Trophoblast cell (in vitro differentiated cells and primary cell): ENCODE measurements at regions not wholly inside any gene's neighbourhood (a gene's known extent, or its start where the extent isn't known, plus 50 kb on each side); places are given as distances from the start of the nearest gene placed in this dataset.

Experiments
- DNase-seq, 2 donors: peaks; one replicate each; pipeline ENCODE4 v3.0.0-alpha.2; 2016
- H2AFZ ChIP-seq: 2 replicates; pipeline ENCODE4 v1.6.1; 2013; ENCODE audit warnings: low read length, moderate library complexity, mild to moderate bottlenecking; ENCODE audit not compliant: insufficient read depth, poor library complexity
- H2AK5ac ChIP-seq: 2 replicates; pipeline ENCODE4 v1.6.1; 2013; ENCODE audit warnings: mild to moderate bottlenecking, low read length
- H2BK120ac ChIP-seq: 2 replicates; pipeline ENCODE4 v1.6.1; 2013; ENCODE audit warnings: low read length, mild to moderate bottlenecking, moderate library complexity; ENCODE audit not compliant: insufficient read depth, poor library complexity
- H2BK12ac ChIP-seq: 2 replicates; pipeline ENCODE4 v1.6.1; 2013; ENCODE audit warnings: mild to moderate bottlenecking, low read length, moderate library complexity
- H2BK5ac ChIP-seq: 2 replicates; pipeline ENCODE4 v1.6.1; 2013; ENCODE audit warnings: low read length, low read depth, moderate library complexity, mild to moderate bottlenecking; ENCODE audit not compliant: poor library complexity
- H3K14ac ChIP-seq: 2 replicates; pipeline ENCODE4 v1.6.1; 2013; ENCODE audit warnings: mild to moderate bottlenecking, low read length
- H3K18ac ChIP-seq: 2 replicates; pipeline ENCODE4 v1.6.1; 2013; ENCODE audit warnings: mild to moderate bottlenecking, low read length
- H3K23ac ChIP-seq: 2 replicates; pipeline ENCODE4 v1.6.1; 2013; ENCODE audit warnings: low read length
- H3K27ac ChIP-seq: 2 replicates; pipeline ENCODE4 v1.5.1; 2013; ENCODE audit warnings: low read depth, mild to moderate bottlenecking, inconsistent platforms, low read length, moderate library complexity
- H3K27me3 ChIP-seq: 2 replicates; pipeline ENCODE4 v1.6.1; 2013; ENCODE audit warnings: inconsistent platforms, mild to moderate bottlenecking, low read length, moderate library complexity; ENCODE audit not compliant: insufficient read depth
- H3K36me3 ChIP-seq, 2 experiments: 1 replicate in 1 of 2; 2 replicates in 1 of 2; pipeline ENCODE4 v1.6.1; 2013; ENCODE audit warnings: low read length in 2 of 2, mild to moderate bottlenecking in 2 of 2, moderate library complexity in 1 of 2; ENCODE audit not compliant: insufficient read depth in 2 of 2, control insufficient read depth in 1 of 2
- H3K4ac ChIP-seq: 2 replicates; pipeline ENCODE4 v1.6.1; 2013; ENCODE audit warnings: low read depth, mild to moderate bottlenecking, low read length, moderate library complexity
- H3K4me1 ChIP-seq, 2 experiments: 1 replicate in 1 of 2; 2 replicates in 1 of 2; pipeline ENCODE4 v1.6.1; 2013; ENCODE audit warnings: low read length in 2 of 2, mild to moderate bottlenecking in 2 of 2, moderate library complexity in 1 of 2; ENCODE audit not compliant: insufficient read depth in 2 of 2, control insufficient read depth in 1 of 2
- H3K4me2 ChIP-seq: 2 replicates; pipeline ENCODE4 v1.6.1; 2013; ENCODE audit warnings: inconsistent platforms, mild to moderate bottlenecking, low read length, moderate library complexity
- H3K4me3 ChIP-seq: 2 replicates; pipeline ENCODE4 v1.5.1; 2013; ENCODE audit warnings: mild to moderate bottlenecking, low read depth, low read length, inconsistent platforms
- H3K79me1 ChIP-seq: one replicate; pipeline ENCODE4 v1.6.1; 2013; ENCODE audit warnings: low read length
- H3K79me2 ChIP-seq: 2 replicates; pipeline ENCODE4 v1.6.1; 2013; ENCODE audit warnings: low read length, mild to moderate bottlenecking; ENCODE audit not compliant: control insufficient read depth, insufficient read depth, poor library complexity
- H3K9ac ChIP-seq: 2 replicates; pipeline ENCODE4 v1.6.1; 2013; ENCODE audit warnings: mild to moderate bottlenecking, low read length
- H3K9me3 ChIP-seq: 2 replicates; pipeline ENCODE4 v1.6.1; 2013; ENCODE audit warnings: low read depth, mild to moderate bottlenecking, control low read depth, inconsistent platforms, low read length; ENCODE audit not compliant: insufficient read depth
- H4K12ac ChIP-seq: 2 replicates; pipeline ENCODE4 v1.6.1; 2013; ENCODE audit warnings: low read depth, mild to moderate bottlenecking, low read length, moderate library complexity
- H4K8ac ChIP-seq: 2 replicates; pipeline ENCODE4 v1.6.1; 2013; ENCODE audit warnings: low read depth, mild to moderate bottlenecking, low read length, moderate library complexity
- H4K91ac ChIP-seq: one replicate; pipeline ENCODE4 v1.6.1; 2013; ENCODE audit warnings: low read depth, mild to moderate bottlenecking, low read length, moderate library complexity
- WGBS: extraction: QIAGEN DNeasy Blood & Tissue Kit; methylation state at CpG from one replicate; pipeline ENCODE4 v1.1.7; 2013; ENCODE audit warnings: missing lambda C conversion rate; ENCODE audit not compliant: insufficient read length, insufficient coverage; ENCODE audit errors: extremely low coverage; 5-methylcytosine and 5-hydroxymethylcytosine counted together

DNA sequence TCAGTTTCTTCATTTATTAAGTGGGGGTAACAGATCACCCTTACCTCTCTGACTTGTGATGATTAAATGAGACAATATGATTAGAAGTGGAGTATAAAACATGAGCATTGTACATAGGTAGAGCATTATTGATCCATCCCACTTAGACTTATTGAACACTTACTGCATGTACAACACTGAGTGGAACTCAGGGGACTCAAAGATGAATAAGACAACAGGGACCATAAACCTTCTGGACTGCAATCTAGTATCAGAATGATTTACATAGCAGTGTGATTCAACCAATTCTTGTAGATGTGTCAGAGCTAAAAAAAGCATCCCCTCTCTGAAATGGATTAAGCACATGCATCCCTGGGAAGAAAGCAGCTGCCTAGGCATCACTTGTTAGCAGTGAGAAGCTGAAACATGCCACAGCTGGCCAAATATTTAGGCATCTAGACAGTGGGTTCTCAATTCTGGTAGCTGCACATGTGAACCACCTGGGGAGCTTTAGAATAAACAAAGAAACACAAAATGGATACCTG is 111.5 kb downstream of the CYRIA start:
- H3K18ac ChIP-seq = no peak overlapping the region
- H2BK5ac ChIP-seq = no peak overlapping the region
- no peak overlapping the region for H3K23ac ChIP-seq
- H3K14ac ChIP-seq = no peak overlapping the region
- no peaks in the 10 kb centered on the region for H3K9me3 ChIP-seq
- no peaks in the 10 kb centered on the region for H3K79me1 ChIP-seq
- no peak overlapping the region for H3K9ac ChIP-seq
- H2BK120ac ChIP-seq = no peak overlapping the region
- H3K79me2 ChIP-seq = no peaks in the 10 kb centered on the region
- H3K4ac ChIP-seq = no peak overlapping the region
- no peak overlapping the region for H2AK5ac ChIP-seq
- H3K36me3 ChIP-seq = peaks cover 4 to 16% of the 10 kb centered on the region in 2 experiments
- H2BK12ac ChIP-seq = no peak overlapping the region
- no peaks in the 10 kb centered on the region for H3K4me1 ChIP-seq
- no peak overlapping the region for H3K4me2 ChIP-seq
- H4K91ac ChIP-seq = no peak overlapping the region
- no peak overlapping the region for H3K4me3 ChIP-seq
- no peak overlapping the region for H2AFZ ChIP-seq
- H3K27me3 ChIP-seq = no peaks in the 10 kb centered on the region
- no peak overlapping the region for H4K12ac ChIP-seq
- no peak overlapping the region for H4K8ac ChIP-seq
- no peak for DNase-seq
- H3K27ac ChIP-seq = no peak overlapping the region

DNA sequence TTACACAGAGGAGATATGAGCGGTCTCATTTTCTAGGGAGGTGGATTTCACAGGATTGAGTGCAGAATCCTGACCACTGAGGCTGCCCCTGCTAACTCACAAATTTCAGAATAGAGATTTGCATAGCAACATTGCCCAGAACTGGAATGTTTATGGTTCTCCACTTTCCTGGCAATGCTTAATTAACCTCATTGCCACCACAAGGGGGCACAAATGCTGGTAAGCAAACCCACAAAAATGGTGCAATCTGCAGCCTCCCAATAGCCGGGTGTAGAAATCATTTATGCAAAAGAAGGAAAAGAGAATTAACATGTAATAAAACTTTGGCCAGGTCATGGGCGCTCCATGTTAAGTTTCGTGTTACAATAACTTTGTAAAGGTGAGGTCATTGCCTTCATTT is 112.4 kb downstream of the CYRIA start:
- Histone ChIP-seq H4K12ac (no peak overlapping the region), H3K4me3 (no peak overlapping the region), H2AK5ac (no peak overlapping the region), H3K36me3 (peaks cover 4 to 8% of the 10 kb centered on the region in 2 experiments), H3K9ac (no peak overlapping the region), H4K8ac (no peak overlapping the region), H3K9me3 (no peaks in the 10 kb centered on the region), H2BK120ac (no peak overlapping the region), H3K4me1 (no peaks in the 10 kb centered on the region), H3K79me2 (no peaks in the 10 kb centered on the region), H3K4ac (no peak overlapping the region), H3K18ac (no peak overlapping the region), H3K27me3 (no peaks in the 10 kb centered on the region), H3K14ac (no peak overlapping the region), H4K91ac (no peak overlapping the region), H3K23ac (no peak overlapping the region), H3K4me2 (no peak overlapping the region), H2AFZ (no peak overlapping the region), H3K79me1 (no peaks in the 10 kb centered on the region), H2BK12ac (no peak overlapping the region), H3K27ac (no peak overlapping the region), H2BK5ac (no peak overlapping the region)
- peak; percentile 7 to 63 for DNase-seq
- WGBS = no CpG with 5 or more reads among the region's 4 CpGs

DNA sequence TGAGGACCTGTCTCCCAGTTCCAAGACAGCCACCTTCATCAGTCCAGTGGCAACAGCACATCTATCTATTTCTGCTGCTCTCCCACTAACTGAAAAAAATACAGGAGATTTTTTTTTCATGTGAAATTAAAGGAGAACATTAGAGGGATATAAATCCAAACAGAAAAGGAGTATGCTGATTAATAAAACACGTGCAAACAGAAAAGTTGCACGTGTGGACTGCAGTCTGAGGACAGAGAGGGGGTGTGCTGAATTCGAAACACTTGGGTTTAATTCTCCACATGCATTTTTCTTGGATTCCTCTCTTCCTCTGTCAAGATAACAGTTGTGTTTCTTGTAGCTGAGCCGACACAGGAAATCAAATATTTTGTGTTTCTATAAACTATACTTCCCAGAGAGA is 113.4 kb downstream of the CYRIA start:
- no peak overlapping the region for H3K18ac ChIP-seq
- H2BK5ac ChIP-seq = no peak overlapping the region
- H3K79me2 ChIP-seq = no peaks in the 10 kb centered on the region
- no peaks in the 10 kb centered on the region for H3K27me3 ChIP-seq
- H2BK12ac ChIP-seq = no peak overlapping the region
- H3K27ac ChIP-seq = no peak overlapping the region
- H4K8ac ChIP-seq = no peak overlapping the region
- no peaks in the 10 kb centered on the region for H3K4me1 ChIP-seq
- no peak overlapping the region for H3K23ac ChIP-seq
- H2BK120ac ChIP-seq = no peak overlapping the region
- H3K4me3 ChIP-seq = no peak overlapping the region
- H3K14ac ChIP-seq = no peak overlapping the region
- no CpG with 5 or more reads among the region's 4 CpGs for WGBS
- H4K91ac ChIP-seq = no peak overlapping the region
- H3K79me1 ChIP-seq = no peaks in the 10 kb centered on the region
- peaks cover 4 to 7% of the 10 kb centered on the region in 2 experiments for H3K36me3 ChIP-seq
- no peak overlapping the region for H4K12ac ChIP-seq
- H3K4ac ChIP-seq = no peak overlapping the region
- H2AFZ ChIP-seq = no peak overlapping the region
- no peak overlapping the region for H3K9ac ChIP-seq
- no peak overlapping the region for H2AK5ac ChIP-seq
- no peak overlapping the region for H3K4me2 ChIP-seq
- no peaks in the 10 kb centered on the region for H3K9me3 ChIP-seq
- DNase-seq = no peak

DNA sequence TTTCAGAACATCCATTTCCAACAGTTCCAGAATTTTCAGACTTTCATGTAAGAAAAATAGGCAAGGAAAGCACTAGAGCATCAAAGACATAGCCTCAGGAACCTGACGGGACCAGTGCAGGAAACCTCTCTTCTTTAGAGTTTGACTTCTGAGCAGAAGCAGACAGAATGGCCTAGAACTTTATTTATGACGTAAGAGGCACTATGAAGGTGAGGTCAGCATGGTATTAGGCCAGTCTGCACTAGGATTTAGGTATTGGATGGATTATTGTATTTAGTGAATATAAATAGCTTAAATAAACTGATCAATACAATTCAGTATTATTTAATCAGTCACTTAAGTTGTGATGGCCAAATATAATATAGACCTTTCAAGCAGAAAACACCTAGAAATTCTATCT is 117.6 kb downstream of the CYRIA start:
- H3K27ac ChIP-seq = no peak overlapping the region
- H3K9ac ChIP-seq = no peak overlapping the region
- H4K91ac ChIP-seq = no peak overlapping the region
- H3K79me2 ChIP-seq = no peaks in the 10 kb centered on the region
- no peak overlapping the region for H2BK12ac ChIP-seq
- no peaks in the 10 kb centered on the region for H3K4me1 ChIP-seq
- no peak overlapping the region for H2AFZ ChIP-seq
- no peaks in the 10 kb centered on the region for H3K79me1 ChIP-seq
- H3K27me3 ChIP-seq = no peaks in the 10 kb centered on the region
- no peak overlapping the region for H3K18ac ChIP-seq
- H3K9me3 ChIP-seq = no peaks in the 10 kb centered on the region
- no peak overlapping the region for H4K8ac ChIP-seq
- H2BK5ac ChIP-seq = no peak overlapping the region
- no peak overlapping the region for H2AK5ac ChIP-seq
- H3K36me3 ChIP-seq = peaks cover 0 to 1% of the 10 kb centered on the region in 2 experiments
- H3K4me3 ChIP-seq = no peak overlapping the region
- no peak for DNase-seq
- no peak overlapping the region for H4K12ac ChIP-seq
- WGBS = no CpG with 5 or more reads among the region's 2 CpGs
- no peak overlapping the region for H3K14ac ChIP-seq
- no peak overlapping the region for H3K4me2 ChIP-seq
- no peak overlapping the region for H2BK120ac ChIP-seq
- H3K4ac ChIP-seq = no peak overlapping the region
- no peak overlapping the region for H3K23ac ChIP-seq
